IMR-90 (cell line): ENCODE measurements at regions not wholly inside any gene's neighbourhood (a gene's known extent, or its start where the extent isn't known, plus 50 kb on each side); places are given as distances from the start of the nearest gene placed in this dataset.
A peak's percentile ranks its signal among the peaks of the same experiment; 100 is the strongest.

ENCODE experiments used
- ATAC-seq: fragments of 200-7000 bp; cut with Tn5 transposase; 2 replicates; pipeline ENCODE4 v1.9.1; 2020; ENCODE audit warnings: low read depth, mild to moderate bottlenecking, moderate library complexity
- BruUV-seq: library from RNA; stranded (reverse); fragments of 400-500 nt; replicated peaks from 2 replicates; lab custom pipeline; 2021; lab: Mats Ljungman, UMichigan
- CTCF ChIA-PET: fragments of 300-600 bp; formaldehyde crosslinking; extraction: SDS; loops from one replicate; lab custom pipeline; 2021; ENCODE audit warnings: antibody characterized with exemption; lab: Yijun Ruan, JAX
- POLR2A ChIA-PET: fragments of 300-600 bp; sonication (Branson Sonifier 250); formaldehyde crosslinking; loops from one replicate; lab custom pipeline; 2022; ENCODE audit warnings: antibody characterized with exemption; ENCODE audit not compliant: unreplicated experiment; lab: Charles Lee
- DNase-seq: peaks from one replicate; pipeline ENCODE4 v3.0.0; 2013
- H2AFZ ChIP-seq: replicated peaks from 2 replicates; pipeline ENCODE3; 2013; ENCODE audit warnings: low read length, mild to moderate bottlenecking; ENCODE audit not compliant: poor library complexity
- H2AK5ac ChIP-seq: 2 replicates; pipeline ENCODE4 v1.6.1; 2013; ENCODE audit warnings: low read depth, low read length, inconsistent platforms
- H2AK9ac ChIP-seq: replicated peaks from 2 replicates; pipeline ENCODE3; 2013; ENCODE audit warnings: mild to moderate bottlenecking, low read depth, low read length, moderate library complexity; ENCODE audit not compliant: poor library complexity
- H2BK120ac ChIP-seq: 2 replicates; pipeline ENCODE4 v1.6.1; 2013; ENCODE audit warnings: low read depth, low read length, inconsistent platforms
- H2BK15ac ChIP-seq: 3 replicates; pipeline ENCODE4 v1.6.1; 2013; ENCODE audit warnings: low read depth, low read length, inconsistent platforms
- H2BK20ac ChIP-seq: 2 replicates; pipeline ENCODE4 v1.6.1; 2013; ENCODE audit warnings: low read depth, mild to moderate bottlenecking, inconsistent platforms, low read length, moderate library complexity
- H2BK5ac ChIP-seq: 2 replicates; pipeline ENCODE4 v1.6.1; 2013; ENCODE audit warnings: mild to moderate bottlenecking, low read depth, low read length, inconsistent platforms; ENCODE audit not compliant: poor library complexity, severe bottlenecking
- H3K14ac ChIP-seq: replicated peaks from 2 replicates; pipeline ENCODE4 v1.6.1; 2013; ENCODE audit warnings: low read depth, low read length, inconsistent platforms
- H3K18ac ChIP-seq: 2 replicates; pipeline ENCODE4 v1.6.1; 2013; ENCODE audit warnings: low read depth, low read length, control low read depth
- H3K23ac ChIP-seq: 2 replicates; pipeline ENCODE4 v1.6.1; 2013; ENCODE audit warnings: low read depth, low read length, inconsistent platforms
- H3K27ac ChIP-seq: 2 replicates; pipeline ENCODE4 v1.5.1; 2013; ENCODE audit warnings: mild to moderate bottlenecking, control low read depth, low read length; ENCODE audit not compliant: insufficient read depth
- H3K27me3 ChIP-seq: 2 replicates; pipeline ENCODE4 v1.6.1; 2013; ENCODE audit warnings: low read length; ENCODE audit not compliant: control insufficient read depth, insufficient read depth
- H3K36me3 ChIP-seq: 2 replicates; pipeline ENCODE4 v1.6.1; 2013; ENCODE audit warnings: low read length, mixed read lengths; ENCODE audit not compliant: control insufficient read depth, insufficient read depth
- H3K4ac ChIP-seq: 2 replicates; pipeline ENCODE4 v1.6.1; 2013; ENCODE audit warnings: low read depth, low read length, inconsistent platforms
- H3K4me1 ChIP-seq: 2 replicates; pipeline ENCODE4 v1.6.1; 2013; ENCODE audit warnings: low read length, mixed read lengths; ENCODE audit not compliant: control insufficient read depth, insufficient read depth
- H3K4me2 ChIP-seq: 2 replicates; pipeline ENCODE4 v1.6.1; 2013; ENCODE audit warnings: low read depth, mild to moderate bottlenecking, control low read depth, low read length, moderate library complexity
- H3K4me3 ChIP-seq: 2 replicates; pipeline ENCODE4 v1.5.1; 2013; ENCODE audit warnings: low read depth, mild to moderate bottlenecking, control low read depth, low read length, moderate library complexity; ENCODE audit not compliant: insufficient read depth
- H3K56ac ChIP-seq: 2 replicates; pipeline ENCODE4 v1.6.1; 2013; ENCODE audit warnings: low read length, inconsistent platforms; ENCODE audit not compliant: insufficient read depth; ENCODE audit errors: extremely low read depth
- H3K79me1 ChIP-seq, 2 experiments: 2 replicates each; pipeline ENCODE4 v1.6.1; 2013; ENCODE audit warnings: low read length in 2 of 2, inconsistent platforms in 1 of 2, low read depth in 1 of 2
- H3K9ac ChIP-seq: 2 replicates; pipeline ENCODE4 v1.6.1; 2013; ENCODE audit warnings: low read depth, low read length, control low read depth
- H3K9me1 ChIP-seq: 2 replicates; pipeline ENCODE4 v1.6.1; 2013; ENCODE audit warnings: low read length, inconsistent platforms; ENCODE audit not compliant: insufficient read depth
- H3K9me3 ChIP-seq: 2 replicates; pipeline ENCODE4 v1.6.1; 2013; ENCODE audit warnings: low read length; ENCODE audit not compliant: control insufficient read depth, insufficient read depth
- H4K20me1 ChIP-seq: 2 replicates; pipeline ENCODE4 v1.6.1; 2013; ENCODE audit warnings: low read length, inconsistent platforms; ENCODE audit not compliant: insufficient read depth
- H4K5ac ChIP-seq: 2 replicates; pipeline ENCODE4 v1.6.1; 2013; ENCODE audit warnings: mild to moderate bottlenecking, low read depth, low read length, control low read depth
- H4K8ac ChIP-seq, 2 experiments: 2 replicates each; pipeline ENCODE4 v1.6.1; 2013; ENCODE audit warnings: low read depth in 2 of 2, low read length in 2 of 2, control low read depth in 1 of 2, inconsistent platforms in 1 of 2
- H4K91ac ChIP-seq: 2 replicates; pipeline ENCODE4 v1.6.1; 2013; ENCODE audit warnings: low read depth, low read length, inconsistent platforms; ENCODE audit not compliant: insufficient read depth
- NFE2L2 ChIP-seq: fragments of 150-350 bp; IDR thresholded peaks from 2 replicates; pipeline ENCODE4 v1.6.1; 2016; ENCODE audit warnings: low read depth, mild to moderate bottlenecking, low read length
- WGBS, 2 experiments: methylation state at CpG; one replicate each; pipeline versions ENCODE4 v1.1.5 to v1.1.7; 2013; ENCODE audit warnings: missing lambda C conversion rate in 2 of 2; ENCODE audit not compliant: insufficient read length in 1 of 2; ENCODE audit errors: extremely low coverage in 2 of 2; 5-methylcytosine and 5-hydroxymethylcytosine counted together
- dilution Hi-C: fragments of 300-500 bp; cut with HindIII; formaldehyde crosslinking; loops from one replicate; pipeline ENCODE4 v1.14.3; 2018; ENCODE audit warnings: low sequenced_read_pairs; ENCODE audit not compliant: unreplicated experiment
- in situ Hi-C: fragments of 300-500 bp; cut with MboI; formaldehyde crosslinking; loops from 3 replicates; pipeline ENCODE4 v1.14.3; 2019; ENCODE audit warnings: low sequenced_read_pairs, inconsistent platforms, mixed read lengths
- intact Hi-C: fragments of 100-400 bp; cut with micrococcal nuclease; formaldehyde crosslinking; loops from 2 replicates; pipeline ENCODE4 v1.10.0; 2022

- in situ Hi-C loops (no loop called here), intact Hi-C loops (no loop called here), dilution Hi-C loops (no loop called here)
- ATAC-seq (no peak), DNase-seq (no peak)
- Histone ChIP-seq H2BK120ac (no peak overlapping the region), H3K23ac (no peak overlapping the region), H4K5ac (no peak overlapping the region), H4K91ac (no peak overlapping the region), H3K4me2 (no peak overlapping the region), H4K8ac (no peak overlapping the region), H2BK20ac (0 out of 2 replicates have a peak overlapping the region, but pooled peaks have one; percentile 44), H4K20me1 (no peaks in the 10 kb centered on the region), H3K9me3 (no peaks in the 10 kb centered on the region), H3K18ac (no peak overlapping the region), H3K4me1 (no peaks in the 10 kb centered on the region; the same call in 1 of the 2 replicates), H3K27me3 (no peaks in the 10 kb centered on the region), H2AK5ac (no peak overlapping the region), H2BK15ac (no peak overlapping the region; the same call in 2 of the 3 replicates), H2BK5ac (no peak overlapping the region), H3K79me1 (no peaks in the 10 kb centered on the region), H3K56ac (no peak overlapping the region), H2AFZ (no peak overlapping the region), H3K4me3 (no peak overlapping the region), H3K4ac (no peak overlapping the region), H3K27ac (no peak overlapping the region), H3K9ac (no peak overlapping the region), H3K9me1 (no peaks in the 10 kb centered on the region), H2AK9ac (no peak overlapping the region), H3K14ac (no peak overlapping the region), H3K36me3 (no peaks in the 10 kb centered on the region)
- no peak for TF ChIP-seq NFE2L2
- CTCF ChIA-PET, result interaction anchor here (0.6 kb wide), 1 partner anchor 1235 kb away, joined by 3 read pairs; no protein-coding TSS in a partner anchor
- no TSS peak for BruUV-seq
- POLR2A ChIA-PET, result no interaction called here
- 100% methylated on average over 1 of the region's 2 CpGs; no CpG with 5 or more reads in 1 of the 2 experiments for WGBS, 2 experiments
Observed at GRCh38 chr2:160876029-160876428, 284.2 kb upstream of the TANK start.
